HepG2 (cell line): ENCODE measurements at regions not wholly inside any gene's neighbourhood (a gene's known extent, or its start where the extent isn't known, plus 50 kb on each side); places are given as distances from the start of the nearest gene placed in this dataset.

Source experiments
- ESRRA ChIP-seq: sonication (generic); formaldehyde crosslinking; IDR thresholded peaks from 2 replicates; pipeline ENCODE4 v1.5.1; 2020; ENCODE audit warnings: mild to moderate bottlenecking, low read depth, missing genetic modification reagents
- SALL2 ChIP-seq: sonication (generic); formaldehyde crosslinking; IDR thresholded peaks from 2 replicates; pipeline ENCODE4 v1.8.1; 2023; ENCODE audit warnings: mild to moderate bottlenecking, missing genetic modification reagents, inconsistent platforms
- TF ChIP-seq, protein P1 (sequence below): sonication (generic); formaldehyde crosslinking; IDR thresholded peaks from 2 replicates; pipeline ENCODE4 v1.4.0; 2020; ENCODE audit warnings: missing genetic modification reagents
- TF ChIP-seq, protein P2 (sequence below): sonication (generic); formaldehyde crosslinking; IDR thresholded peaks from 2 replicates; pipeline ENCODE4 v1.5.0; 2020; ENCODE audit warnings: mild to moderate bottlenecking, missing genetic modification reagents, moderate library complexity

DNA sequence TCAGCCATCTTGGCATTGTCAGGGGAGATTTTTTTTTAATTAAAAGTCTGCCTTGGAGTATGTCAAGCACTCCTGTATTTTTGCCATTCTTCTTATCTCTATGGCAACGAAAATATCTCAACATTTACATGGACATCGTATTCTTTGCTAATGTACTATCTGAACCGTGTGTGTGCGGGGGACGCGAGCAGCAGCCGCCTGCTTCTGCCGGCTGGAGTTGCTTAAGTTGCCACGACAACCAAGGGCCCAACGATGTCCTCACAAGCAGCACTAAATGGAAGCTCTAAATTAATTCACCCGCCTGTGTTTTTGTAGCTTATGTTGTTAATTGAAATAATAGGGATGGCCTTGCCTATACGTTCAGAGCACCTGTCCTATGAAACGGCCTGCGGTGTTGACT lies 309.5 kb downstream of the TEX29 start:
- no peak for TF ChIP-seq SALL2 (CRISPR knock-in tag)
- TF ChIP-seq, protein P1, sequence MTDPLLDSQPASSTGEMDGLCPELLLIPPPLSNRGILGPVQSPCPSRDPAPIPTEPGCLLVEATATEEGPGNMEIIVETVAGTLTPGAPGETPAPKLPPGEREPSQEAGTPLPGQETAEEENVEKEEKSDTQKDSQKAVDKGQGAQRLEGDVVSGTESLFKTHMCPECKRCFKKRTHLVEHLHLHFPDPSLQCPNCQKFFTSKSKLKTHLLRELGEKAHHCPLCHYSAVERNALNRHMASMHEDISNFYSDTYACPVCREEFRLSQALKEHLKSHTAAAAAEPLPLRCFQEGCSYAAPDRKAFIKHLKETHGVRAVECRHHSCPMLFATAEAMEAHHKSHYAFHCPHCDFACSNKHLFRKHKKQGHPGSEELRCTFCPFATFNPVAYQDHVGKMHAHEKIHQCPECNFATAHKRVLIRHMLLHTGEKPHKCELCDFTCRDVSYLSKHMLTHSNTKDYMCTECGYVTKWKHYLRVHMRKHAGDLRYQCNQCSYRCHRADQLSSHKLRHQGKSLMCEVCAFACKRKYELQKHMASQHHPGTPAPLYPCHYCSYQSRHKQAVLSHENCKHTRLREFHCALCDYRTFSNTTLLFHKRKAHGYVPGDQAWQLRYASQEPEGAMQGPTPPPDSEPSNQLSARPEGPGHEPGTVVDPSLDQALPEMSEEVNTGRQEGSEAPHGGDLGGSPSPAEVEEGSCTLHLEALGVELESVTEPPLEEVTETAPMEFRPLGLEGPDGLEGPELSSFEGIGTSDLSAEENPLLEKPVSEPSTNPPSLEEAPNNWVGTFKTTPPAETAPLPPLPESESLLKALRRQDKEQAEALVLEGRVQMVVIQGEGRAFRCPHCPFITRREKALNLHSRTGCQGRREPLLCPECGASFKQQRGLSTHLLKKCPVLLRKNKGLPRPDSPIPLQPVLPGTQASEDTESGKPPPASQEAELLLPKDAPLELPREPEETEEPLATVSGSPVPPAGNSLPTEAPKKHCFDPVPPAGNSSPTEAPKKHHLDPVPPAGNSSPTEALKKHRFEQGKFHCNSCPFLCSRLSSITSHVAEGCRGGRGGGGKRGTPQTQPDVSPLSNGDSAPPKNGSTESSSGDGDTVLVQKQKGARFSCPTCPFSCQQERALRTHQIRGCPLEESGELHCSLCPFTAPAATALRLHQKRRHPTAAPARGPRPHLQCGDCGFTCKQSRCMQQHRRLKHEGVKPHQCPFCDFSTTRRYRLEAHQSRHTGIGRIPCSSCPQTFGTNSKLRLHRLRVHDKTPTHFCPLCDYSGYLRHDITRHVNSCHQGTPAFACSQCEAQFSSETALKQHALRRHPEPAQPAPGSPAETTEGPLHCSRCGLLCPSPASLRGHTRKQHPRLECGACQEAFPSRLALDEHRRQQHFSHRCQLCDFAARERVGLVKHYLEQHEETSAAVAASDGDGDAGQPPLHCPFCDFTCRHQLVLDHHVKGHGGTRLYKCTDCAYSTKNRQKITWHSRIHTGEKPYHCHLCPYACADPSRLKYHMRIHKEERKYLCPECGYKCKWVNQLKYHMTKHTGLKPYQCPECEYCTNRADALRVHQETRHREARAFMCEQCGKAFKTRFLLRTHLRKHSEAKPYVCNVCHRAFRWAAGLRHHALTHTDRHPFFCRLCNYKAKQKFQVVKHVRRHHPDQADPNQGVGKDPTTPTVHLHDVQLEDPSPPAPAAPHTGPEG (CRISPR knock-in tag), result no peak
- TF ChIP-seq, protein P2, sequence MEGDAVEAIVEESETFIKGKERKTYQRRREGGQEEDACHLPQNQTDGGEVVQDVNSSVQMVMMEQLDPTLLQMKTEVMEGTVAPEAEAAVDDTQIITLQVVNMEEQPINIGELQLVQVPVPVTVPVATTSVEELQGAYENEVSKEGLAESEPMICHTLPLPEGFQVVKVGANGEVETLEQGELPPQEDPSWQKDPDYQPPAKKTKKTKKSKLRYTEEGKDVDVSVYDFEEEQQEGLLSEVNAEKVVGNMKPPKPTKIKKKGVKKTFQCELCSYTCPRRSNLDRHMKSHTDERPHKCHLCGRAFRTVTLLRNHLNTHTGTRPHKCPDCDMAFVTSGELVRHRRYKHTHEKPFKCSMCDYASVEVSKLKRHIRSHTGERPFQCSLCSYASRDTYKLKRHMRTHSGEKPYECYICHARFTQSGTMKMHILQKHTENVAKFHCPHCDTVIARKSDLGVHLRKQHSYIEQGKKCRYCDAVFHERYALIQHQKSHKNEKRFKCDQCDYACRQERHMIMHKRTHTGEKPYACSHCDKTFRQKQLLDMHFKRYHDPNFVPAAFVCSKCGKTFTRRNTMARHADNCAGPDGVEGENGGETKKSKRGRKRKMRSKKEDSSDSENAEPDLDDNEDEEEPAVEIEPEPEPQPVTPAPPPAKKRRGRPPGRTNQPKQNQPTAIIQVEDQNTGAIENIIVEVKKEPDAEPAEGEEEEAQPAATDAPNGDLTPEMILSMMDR (CRISPR knock-in tag), result no peak
- TF ChIP-seq ESRRA, result no peak
